GM18520 (cell line): ENCODE measurements at regions not wholly inside any gene's neighbourhood (a gene's known extent, or its start where the extent isn't known, plus 50 kb on each side); places are given as distances from the start of the nearest gene placed in this dataset.
"Not testable (repeated sequence)": the region's sequence is repeated elsewhere in the genome, so short reads cannot be mapped to it uniquely, and the experiment has no call there.

Experiments
- ATAC-seq: cut with Tn5 transposase; IDR thresholded peaks from one replicate; pipeline ENCODE4 v1.9.1; 2021; ENCODE audit not compliant: unreplicated experiment

- no peak for ATAC-seq
These were observed 519.2 kb upstream of the HS3ST5 start for GRCh38 chr6:114862064-114862463.

GRCh38 chr6:114844359-114844758 is 501.5 kb upstream of the HS3ST5 start:
- no peak for ATAC-seq

DNA sequence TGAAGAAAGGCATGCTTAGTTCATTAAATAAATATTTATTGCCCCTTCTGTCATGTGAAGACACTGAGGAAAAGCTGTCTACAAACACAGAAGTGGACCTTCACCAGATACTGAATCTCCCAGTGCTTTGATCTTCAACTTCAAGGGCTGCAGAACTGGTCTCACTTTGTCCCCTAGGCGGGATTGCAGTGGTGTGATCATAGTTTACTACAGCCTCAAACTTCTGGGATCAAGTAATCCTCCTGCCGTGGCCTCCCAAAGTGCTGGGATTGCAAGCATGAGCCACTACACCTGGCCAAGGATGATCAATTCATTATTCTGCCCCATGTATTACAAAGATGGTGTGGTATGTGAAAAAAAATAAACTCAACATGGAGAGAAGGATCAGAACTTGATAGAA is 496.2 kb upstream of the HS3ST5 start:
- no peak for ATAC-seq

GRCh38 chr6:114833211-114833610 is 490.4 kb upstream of the HS3ST5 start:
- ATAC-seq, result no peak

GRCh38 chr6:114830515-114830914 is 487.7 kb upstream of the HS3ST5 start:
- no peak for ATAC-seq

GRCh38 chr6:114827135-114827534 is 484.3 kb upstream of the HS3ST5 start:
- ATAC-seq, result no peak

- no peak for ATAC-seq
These were observed 481.6 kb upstream of the HS3ST5 start for GRCh38 chr6:114824409-114824808.

- ATAC-seq, result no peak
These were observed 473.9 kb upstream of the HS3ST5 start for GRCh38 chr6:114816678-114817077.

- no peak for ATAC-seq
These were observed 467.6 kb upstream of the HS3ST5 start for GRCh38 chr6:114810468-114810867.

GRCh38 chr6:114805426-114805825 is 462.6 kb upstream of the HS3ST5 start:
- ATAC-seq, result not testable (repeated sequence)

- no peak for ATAC-seq
These were observed 453.8 kb upstream of the HS3ST5 start for GRCh38 chr6:114796576-114796975.

DNA sequence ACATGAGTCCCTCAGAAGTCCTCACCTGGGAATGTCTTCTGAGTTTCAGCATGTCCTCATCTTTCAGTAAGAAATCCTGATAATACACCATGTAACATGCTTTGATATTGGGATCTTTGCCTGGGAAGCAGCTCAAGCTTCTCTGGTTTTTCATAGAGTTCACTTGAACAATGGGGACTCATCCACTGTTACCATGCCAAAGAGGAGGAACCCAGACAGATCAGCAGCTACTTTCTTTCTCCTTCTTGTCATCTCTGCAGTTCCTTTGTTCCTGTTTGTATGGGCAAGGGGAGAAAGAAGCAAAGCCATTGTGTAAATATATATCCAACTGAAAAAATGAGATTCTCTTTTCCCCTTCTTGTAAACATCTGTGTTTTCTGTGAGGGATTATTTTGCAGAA is 450.6 kb upstream of the HS3ST5 start:
- ATAC-seq, result no peak

- ATAC-seq, result no peak
These were observed 442.7 kb upstream of the HS3ST5 start for GRCh38 chr6:114785235-114786127.

- no peak for ATAC-seq
These were observed 441.0 kb upstream of the HS3ST5 start for GRCh38 chr6:114783783-114784182.

GRCh38 chr6:114783083-114783482 is 440.3 kb upstream of the HS3ST5 start:
- ATAC-seq, result no peak

DNA sequence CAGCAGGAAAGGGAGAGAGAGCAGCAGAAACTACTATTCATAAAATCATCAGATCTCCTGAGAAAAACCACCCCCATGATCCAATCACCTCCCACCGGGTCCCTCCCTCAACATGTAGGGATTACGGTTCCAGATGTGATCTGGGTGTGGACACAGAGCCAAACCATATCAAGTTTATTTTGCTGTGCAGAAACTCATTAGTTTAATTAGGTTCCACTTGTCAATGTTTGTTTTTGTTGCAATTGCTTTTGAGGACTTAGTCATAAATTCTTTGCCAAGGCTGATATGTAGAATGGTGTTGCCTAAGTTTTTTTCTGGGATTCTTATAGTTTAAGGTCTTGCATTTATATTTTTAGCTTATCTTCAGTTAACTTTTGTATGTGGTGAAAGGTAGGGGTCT is 422.0 kb upstream of the HS3ST5 start:
- no peak for ATAC-seq

GRCh38 chr6:114762145-114762544 is 419.3 kb upstream of the HS3ST5 start:
- ATAC-seq, result no peak

DNA sequence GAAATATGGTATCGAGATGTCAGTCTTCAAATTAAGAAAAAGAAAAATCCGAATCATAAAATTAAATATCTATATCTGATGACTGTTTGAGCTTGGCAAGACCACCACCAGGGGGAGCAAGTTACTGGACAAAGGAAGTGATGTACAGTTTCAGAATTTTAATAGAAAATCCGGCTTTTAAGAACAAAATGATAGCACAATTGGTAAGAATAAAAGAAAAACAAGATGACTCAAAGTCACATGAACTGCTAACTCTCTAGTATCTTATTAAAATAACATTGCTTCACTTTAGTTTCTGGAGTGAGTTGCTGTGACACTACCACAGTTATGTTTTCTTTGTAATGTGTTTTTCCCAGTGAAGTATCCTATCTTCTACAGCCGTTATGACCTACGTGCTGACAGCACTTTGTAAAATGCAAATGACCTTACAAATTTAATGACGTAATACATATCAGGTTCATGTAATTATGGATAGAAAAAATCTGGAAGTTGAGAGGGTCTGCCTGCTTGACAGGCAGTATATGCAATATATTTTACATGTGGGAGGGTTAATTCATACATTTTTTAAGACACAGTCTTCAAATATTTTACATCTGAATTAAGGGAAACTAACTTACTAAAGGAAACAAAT is 405.3 kb upstream of the HS3ST5 start:
- ATAC-seq, result no peak

DNA sequence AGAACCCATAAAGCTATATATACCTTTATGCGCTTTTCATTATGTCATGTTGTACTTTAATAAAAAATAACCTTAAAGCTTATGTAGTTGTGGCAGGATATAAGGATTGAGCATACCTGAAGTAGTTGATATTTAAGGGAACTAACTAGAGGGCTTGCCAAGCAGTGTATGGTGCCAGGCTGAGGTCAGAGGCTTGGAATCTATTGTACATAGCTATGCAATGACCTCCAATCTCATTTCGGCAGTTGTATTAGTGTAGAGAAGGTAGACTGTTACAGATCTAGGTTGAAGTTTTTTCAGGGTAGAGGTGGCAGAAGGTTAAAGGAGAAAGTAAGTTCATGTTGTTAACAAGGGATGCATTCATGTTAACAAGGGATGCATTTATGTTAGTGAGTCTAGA is 397.7 kb upstream of the HS3ST5 start:
- ATAC-seq, result no peak

DNA sequence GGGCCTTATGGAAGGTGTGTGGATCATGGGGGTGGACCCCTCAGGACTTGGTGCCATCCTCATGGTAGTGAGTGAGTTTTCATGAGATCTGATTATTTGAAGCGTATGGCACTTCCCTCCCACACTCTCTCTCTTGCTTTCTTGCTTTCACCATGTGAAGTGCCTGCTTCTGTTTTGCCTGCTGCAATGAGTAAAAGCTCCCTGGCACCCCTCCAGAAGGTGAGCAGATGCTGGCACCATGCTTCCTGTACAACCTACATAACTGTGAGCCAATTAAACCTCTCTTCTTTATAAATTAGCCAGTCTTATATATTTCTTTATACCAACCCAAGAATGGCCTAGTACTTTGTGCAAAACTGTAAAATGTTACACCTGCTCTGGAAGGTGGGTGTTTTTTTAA is 396.8 kb upstream of the HS3ST5 start:
- ATAC-seq, result no peak

GRCh38 chr6:114735025-114735735 is 392.4 kb upstream of the HS3ST5 start:
- no peak for ATAC-seq

DNA sequence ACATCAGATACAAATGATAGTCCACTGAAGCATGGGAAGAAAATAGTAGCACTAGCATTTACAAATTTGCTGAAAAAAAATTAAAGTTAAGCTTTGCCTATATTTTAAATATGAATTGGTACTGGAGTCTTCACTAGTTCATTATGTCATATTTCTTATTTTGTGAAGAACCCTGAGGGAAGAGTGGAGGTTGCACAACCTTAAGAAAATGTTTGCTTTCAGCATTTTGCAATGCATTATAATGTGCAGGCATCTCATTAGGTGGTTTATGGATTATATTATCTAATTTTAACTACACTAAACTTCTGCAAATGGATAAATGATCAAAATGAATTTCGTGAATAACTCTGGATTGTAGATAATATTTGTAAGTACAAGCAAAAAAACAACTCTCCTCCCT is 390.8 kb upstream of the HS3ST5 start:
- no peak for ATAC-seq
